ENCODE measurements at regions not wholly inside any gene's neighbourhood (a gene's known extent, or its start where the extent isn't known, plus 50 kb on each side); places are given as distances from the start of the nearest gene placed in this dataset.

GRCh38 chr17:71727723-71728122 lies 393.1 kb upstream of the SOX9 start:
- H3K4me1 ChIP-seq (ENCODE audit: control insufficient read depth, insufficient read depth, low read length) = no peaks in the 10 kb centered on the region
- WGBS (ENCODE audit: insufficient coverage, insufficient read length) = no CpG with 5 or more reads among the region's 3 CpGs
- H3K36me3 ChIP-seq (ENCODE audit: control insufficient read depth, insufficient read depth, low read length) = no peaks in the 10 kb centered on the region
- H3K9me3 ChIP-seq (ENCODE audit: control insufficient read depth, insufficient read depth, low read length) = no peaks in the 10 kb centered on the region
- no peak overlapping the region for H3K27ac ChIP-seq (ENCODE audit: low read length)
- no peak overlapping the region for H3K4me3 ChIP-seq (ENCODE audit: low read length)
- DNase-seq (ENCODE audit: low read depth, low spot score) = no peak
- no peaks in the 10 kb centered on the region for H3K27me3 ChIP-seq (ENCODE audit: control insufficient read depth, insufficient read depth, low read length)

- Histone ChIP-seq H3K36me3 (ENCODE audit: control insufficient read depth, insufficient read depth, low read length) (no peaks in the 10 kb centered on the region), H3K27ac (ENCODE audit: low read length) (no peak overlapping the region), H3K27me3 (ENCODE audit: control insufficient read depth, insufficient read depth, low read length) (no peaks in the 10 kb centered on the region), H3K9me3 (ENCODE audit: control insufficient read depth, insufficient read depth, low read length) (no peaks in the 10 kb centered on the region), H3K4me1 (ENCODE audit: control insufficient read depth, insufficient read depth, low read length) (no peaks in the 10 kb centered on the region), H3K4me3 (ENCODE audit: low read length) (no peak overlapping the region)
- no peak for DNase-seq (ENCODE audit: low read depth, low spot score)
- no CpG with 5 or more reads among the region's 1 CpG for WGBS (ENCODE audit: insufficient coverage, insufficient read length)
Measured at GRCh38 chr17:71730871-71731270, 389.9 kb upstream of the SOX9 start.

- H3K4me1 ChIP-seq (ENCODE audit: control insufficient read depth, insufficient read depth, low read length) = no peaks in the 10 kb centered on the region
- no peak overlapping the region for H3K27ac ChIP-seq (ENCODE audit: low read length)
- WGBS (ENCODE audit: insufficient coverage, insufficient read length) = no CpG with 5 or more reads among the region's 4 CpGs
- H3K4me3 ChIP-seq (ENCODE audit: low read length) = no peak overlapping the region
- H3K9me3 ChIP-seq (ENCODE audit: control insufficient read depth, insufficient read depth, low read length) = no peaks in the 10 kb centered on the region
- DNase-seq (ENCODE audit: low read depth, low spot score) = no peak
- no peaks in the 10 kb centered on the region for H3K36me3 ChIP-seq (ENCODE audit: control insufficient read depth, insufficient read depth, low read length)
- H3K27me3 ChIP-seq (ENCODE audit: control insufficient read depth, insufficient read depth, low read length) = no peaks in the 10 kb centered on the region
Measured at GRCh38 chr17:71735893-71736292, 384.9 kb upstream of the SOX9 start.

GRCh38 chr17:71740866-71741265 lies 380.0 kb upstream of the SOX9 start:
- Histone ChIP-seq H3K4me3 (ENCODE audit: low read length) (no peak overlapping the region), H3K27me3 (ENCODE audit: control insufficient read depth, insufficient read depth, low read length) (no peaks in the 10 kb centered on the region), H3K9me3 (ENCODE audit: control insufficient read depth, insufficient read depth, low read length) (no peaks in the 10 kb centered on the region), H3K4me1 (ENCODE audit: control insufficient read depth, insufficient read depth, low read length) (no peaks in the 10 kb centered on the region), H3K27ac (ENCODE audit: low read length) (no peak overlapping the region), H3K36me3 (ENCODE audit: control insufficient read depth, insufficient read depth, low read length) (no peaks in the 10 kb centered on the region)
- DNase-seq (ENCODE audit: low read depth, low spot score) = no peak
- WGBS (ENCODE audit: insufficient coverage, insufficient read length) = no CpG with 5 or more reads among the region's 3 CpGs

GRCh38 chr17:71741836-71742235 lies 379.0 kb upstream of the SOX9 start:
- Histone ChIP-seq H3K27me3 (ENCODE audit: control insufficient read depth, insufficient read depth, low read length) (no peaks in the 10 kb centered on the region), H3K36me3 (ENCODE audit: control insufficient read depth, insufficient read depth, low read length) (no peaks in the 10 kb centered on the region), H3K4me3 (ENCODE audit: low read length) (no peak overlapping the region), H3K4me1 (ENCODE audit: control insufficient read depth, insufficient read depth, low read length) (no peaks in the 10 kb centered on the region), H3K27ac (ENCODE audit: low read length) (no peak overlapping the region), H3K9me3 (ENCODE audit: control insufficient read depth, insufficient read depth, low read length) (no peaks in the 10 kb centered on the region)
- DNase-seq (ENCODE audit: low read depth, low spot score) = no peak

GRCh38 chr17:71748872-71749271 lies 371.9 kb upstream of the SOX9 start:
- H3K27me3 ChIP-seq (ENCODE audit: control insufficient read depth, insufficient read depth, low read length) = no peaks in the 10 kb centered on the region
- no peaks in the 10 kb centered on the region for H3K9me3 ChIP-seq (ENCODE audit: control insufficient read depth, insufficient read depth, low read length)

GRCh38 chr17:71753070-71753469 lies 367.8 kb upstream of the SOX9 start:
- no CpG with 5 or more reads among the region's 3 CpGs for WGBS (ENCODE audit: insufficient coverage, insufficient read length)
- no peak for DNase-seq (ENCODE audit: low read depth, low spot score)
- H3K27ac ChIP-seq (ENCODE audit: low read length) = no peak overlapping the region

More at GRCh38 chr17:71748872-71749271, 371.9 kb upstream of the SOX9 start:
- no peak overlapping the region for H3K27ac ChIP-seq (ENCODE audit: low read length)
- H3K36me3 ChIP-seq (ENCODE audit: control insufficient read depth, insufficient read depth, low read length) = no peaks in the 10 kb centered on the region
- no peak overlapping the region for H3K4me3 ChIP-seq (ENCODE audit: low read length)
- DNase-seq (ENCODE audit: low read depth, low spot score) = no peak
- H3K4me1 ChIP-seq (ENCODE audit: control insufficient read depth, insufficient read depth, low read length) = no peaks in the 10 kb centered on the region

GRCh38 chr17:71757156-71757555 lies 363.7 kb upstream of the SOX9 start:
- WGBS (ENCODE audit: insufficient coverage, insufficient read length) = no CpG with 5 or more reads among the region's 5 CpGs
- Histone ChIP-seq H3K27me3 (ENCODE audit: control insufficient read depth, insufficient read depth, low read length) (no peaks in the 10 kb centered on the region), H3K36me3 (ENCODE audit: control insufficient read depth, insufficient read depth, low read length) (no peaks in the 10 kb centered on the region), H3K27ac (ENCODE audit: low read length) (no peak overlapping the region), H3K9me3 (ENCODE audit: control insufficient read depth, insufficient read depth, low read length) (no peaks in the 10 kb centered on the region), H3K4me1 (ENCODE audit: control insufficient read depth, insufficient read depth, low read length) (no peaks in the 10 kb centered on the region), H3K4me3 (ENCODE audit: low read length) (no peak overlapping the region)
- no peak for DNase-seq (ENCODE audit: low read depth, low spot score)

More at GRCh38 chr17:71753070-71753469, 367.8 kb upstream of the SOX9 start:
- no peaks in the 10 kb centered on the region for H3K36me3 ChIP-seq (ENCODE audit: control insufficient read depth, insufficient read depth, low read length)
- H3K27me3 ChIP-seq (ENCODE audit: control insufficient read depth, insufficient read depth, low read length) = no peaks in the 10 kb centered on the region
- H3K4me1 ChIP-seq (ENCODE audit: control insufficient read depth, insufficient read depth, low read length) = no peaks in the 10 kb centered on the region
- H3K9me3 ChIP-seq (ENCODE audit: control insufficient read depth, insufficient read depth, low read length) = no peaks in the 10 kb centered on the region
- no peak overlapping the region for H3K4me3 ChIP-seq (ENCODE audit: low read length)

- no peak for DNase-seq (ENCODE audit: low read depth, low spot score)
- H3K4me1 ChIP-seq (ENCODE audit: control insufficient read depth, insufficient read depth, low read length) = no peaks in the 10 kb centered on the region
- no peaks in the 10 kb centered on the region for H3K36me3 ChIP-seq (ENCODE audit: control insufficient read depth, insufficient read depth, low read length)
- H3K9me3 ChIP-seq (ENCODE audit: control insufficient read depth, insufficient read depth, low read length) = no peaks in the 10 kb centered on the region
- H3K27me3 ChIP-seq (ENCODE audit: control insufficient read depth, insufficient read depth, low read length) = no peaks in the 10 kb centered on the region
- H3K27ac ChIP-seq (ENCODE audit: low read length) = no peak overlapping the region
- H3K4me3 ChIP-seq (ENCODE audit: low read length) = no peak overlapping the region
- no CpG with 5 or more reads among the region's 1 CpG for WGBS (ENCODE audit: insufficient coverage, insufficient read length)
Measured at GRCh38 chr17:71757956-71758355, 362.9 kb upstream of the SOX9 start.

GRCh38 chr17:71759422-71760060 lies 361.3 kb upstream of the SOX9 start:
- H3K9me3 ChIP-seq (ENCODE audit: control insufficient read depth, insufficient read depth, low read length) = no peaks in the 10 kb centered on the region
- no peak for DNase-seq (ENCODE audit: low read depth, low spot score)
- H3K4me3 ChIP-seq (ENCODE audit: low read length) = no peak overlapping the region
- no peak overlapping the region for H3K27ac ChIP-seq (ENCODE audit: low read length)
- no peaks in the 10 kb centered on the region for H3K36me3 ChIP-seq (ENCODE audit: control insufficient read depth, insufficient read depth, low read length)
- no peaks in the 10 kb centered on the region for H3K27me3 ChIP-seq (ENCODE audit: control insufficient read depth, insufficient read depth, low read length)
- H3K4me1 ChIP-seq (ENCODE audit: control insufficient read depth, insufficient read depth, low read length) = no peaks in the 10 kb centered on the region
- 100% methylated on average over 1 of the region's 8 CpGs for WGBS (ENCODE audit: insufficient coverage, insufficient read length)

GRCh38 chr17:71760062-71760720 lies 360.6 kb upstream of the SOX9 start:
- no CpG with 5 or more reads among the region's 6 CpGs for WGBS (ENCODE audit: insufficient coverage, insufficient read length)
- H3K27me3 ChIP-seq (ENCODE audit: control insufficient read depth, insufficient read depth, low read length) = no peaks in the 10 kb centered on the region
- H3K9me3 ChIP-seq (ENCODE audit: control insufficient read depth, insufficient read depth, low read length) = no peaks in the 10 kb centered on the region
- no peaks in the 10 kb centered on the region for H3K4me1 ChIP-seq (ENCODE audit: control insufficient read depth, insufficient read depth, low read length)
- no peak overlapping the region for H3K27ac ChIP-seq (ENCODE audit: low read length)
- DNase-seq (ENCODE audit: low read depth, low spot score) = no peak
- no peaks in the 10 kb centered on the region for H3K36me3 ChIP-seq (ENCODE audit: control insufficient read depth, insufficient read depth, low read length)
- H3K4me3 ChIP-seq (ENCODE audit: low read length) = no peak overlapping the region

Measured in iPS DF 6.9 (cell line).